Ishikawa (cell line): ENCODE measurements at regions not wholly inside any gene's neighbourhood (a gene's known extent, or its start where the extent isn't known, plus 50 kb on each side); places are given as distances from the start of the nearest gene placed in this dataset.

ENCODE experiments used
- CEBPB ChIP-seq: IDR thresholded peaks from 2 replicates; pipeline ENCODE4 v1.6.1; 2012
- REST ChIP-seq: IDR thresholded peaks from 2 replicates; pipeline ENCODE4 v1.6.1; 2012; ENCODE audit warnings: low read depth, mild to moderate bottlenecking

DNA sequence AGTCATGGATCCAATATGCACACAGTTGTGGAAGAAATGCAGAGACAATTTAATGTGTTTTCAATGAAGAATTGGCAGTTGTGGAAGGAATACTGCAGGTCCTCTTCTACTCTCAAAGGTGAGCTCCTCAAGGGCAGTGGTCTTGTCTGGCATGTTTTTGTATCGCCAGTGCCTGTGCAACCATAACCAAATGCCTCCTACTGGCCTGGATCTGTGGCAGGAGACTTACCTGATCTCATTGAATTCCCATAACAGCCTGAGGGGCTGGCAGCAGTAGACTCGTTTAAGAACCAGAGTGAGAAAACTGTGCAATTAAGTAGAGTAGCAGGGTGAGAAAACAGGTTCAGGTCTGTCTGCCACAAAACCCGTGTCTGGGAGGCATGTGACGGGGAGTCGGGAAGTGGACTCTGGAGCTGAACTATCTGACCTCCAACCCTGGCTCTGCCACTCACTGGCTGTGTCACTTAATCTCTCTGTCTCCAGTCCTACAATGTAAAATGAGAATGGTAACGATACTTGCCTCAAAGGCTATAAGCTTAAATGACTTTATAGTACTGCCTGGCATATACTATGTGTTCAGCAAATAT lies 268.2 kb upstream of the SSTR1 start:
- TF ChIP-seq CEBPB (no peak), REST (no peak)
